ENCODE measurements at regions not wholly inside any gene's neighbourhood (a gene's known extent, or its start where the extent isn't known, plus 50 kb on each side); places are given as distances from the start of the nearest gene placed in this dataset.

DNA sequence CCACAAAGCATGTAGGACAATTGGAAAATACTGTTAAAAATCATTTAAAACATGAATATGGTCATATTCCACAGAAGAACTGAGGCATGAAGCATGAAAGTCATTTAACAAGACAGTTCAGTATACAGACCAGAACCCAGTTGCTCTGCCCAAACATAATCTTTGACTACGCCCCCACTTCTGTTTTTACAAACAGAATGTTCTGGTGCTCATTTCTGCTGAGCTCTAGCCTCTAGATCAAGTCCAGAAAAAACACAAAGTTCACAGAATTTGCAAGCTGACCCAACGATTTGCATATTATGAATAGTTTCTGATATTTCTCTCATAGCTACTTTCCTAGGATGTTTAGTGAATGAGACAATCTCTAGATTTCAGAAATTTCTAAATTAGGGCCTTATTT is 424.9 kb downstream of the PID1 start:
- no peaks in the 10 kb centered on the region for H3K36me3 Mint-ChIP-seq (ENCODE audit: low read depth)
- intact Hi-C loops (cut with micrococcal nuclease): no loop called here
- no peaks in the 10 kb centered on the region for H3K4me1 Mint-ChIP-seq (ENCODE audit: low read depth)
- H3K27me3 Mint-ChIP-seq (ENCODE audit: insufficient read depth): no peaks in the 10 kb centered on the region
- no peak overlapping the region for H3K4me3 Mint-ChIP-seq
- DNase-seq (ENCODE audit: low spot score): no peak
- no peak overlapping the region for H3K27ac Mint-ChIP-seq
- peaks cover 3% of the 10 kb centered on the region for H3K9me3 Mint-ChIP-seq

DNA sequence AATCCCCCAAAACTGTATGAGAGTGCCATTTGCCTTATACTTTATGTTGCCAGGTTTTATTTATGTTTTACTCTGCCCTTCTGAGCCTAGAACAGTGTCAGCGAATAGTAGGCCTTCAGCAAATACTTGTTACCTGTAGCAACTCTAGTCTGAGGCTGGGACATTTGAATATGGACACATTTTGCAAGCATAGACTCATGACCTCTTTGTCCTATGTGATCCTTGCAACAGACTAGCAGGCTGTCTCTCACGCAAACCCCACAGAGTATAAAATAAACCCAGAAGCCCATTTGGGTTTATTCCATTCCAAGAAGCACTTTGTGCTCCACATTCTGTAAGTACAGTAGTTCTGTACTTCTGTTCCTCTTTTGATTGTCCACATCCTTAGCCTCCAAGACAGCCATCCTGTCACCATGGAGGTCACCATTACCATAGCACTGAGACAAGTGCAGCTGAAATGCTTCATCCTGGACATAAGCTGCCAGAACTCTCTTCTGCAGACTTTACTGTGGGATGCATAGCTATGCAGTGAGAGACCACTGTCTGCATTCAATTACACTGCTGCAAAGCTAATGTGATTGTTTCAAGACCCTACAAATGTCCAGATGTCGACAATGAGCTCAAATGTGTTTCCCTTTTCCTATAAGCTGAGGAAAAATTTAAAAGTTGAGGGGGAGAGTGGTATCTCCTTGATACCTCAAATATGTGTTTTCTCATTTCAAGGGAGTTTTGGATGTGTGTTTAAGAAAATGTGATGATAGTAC is 425.7 kb downstream of the PID1 start:
- H3K36me3 Mint-ChIP-seq (ENCODE audit: low read depth): no peaks in the 10 kb centered on the region
- H3K4me3 Mint-ChIP-seq: no peak overlapping the region
- no peaks in the 10 kb centered on the region for H3K27me3 Mint-ChIP-seq (ENCODE audit: insufficient read depth)
- intact Hi-C loops (cut with micrococcal nuclease): no loop called here
- peaks cover 3% of the 10 kb centered on the region for H3K9me3 Mint-ChIP-seq
- H3K27ac Mint-ChIP-seq: no peak overlapping the region
- H3K4me1 Mint-ChIP-seq (ENCODE audit: low read depth): no peaks in the 10 kb centered on the region
- DNase-seq (ENCODE audit: low spot score): no peak

DNA sequence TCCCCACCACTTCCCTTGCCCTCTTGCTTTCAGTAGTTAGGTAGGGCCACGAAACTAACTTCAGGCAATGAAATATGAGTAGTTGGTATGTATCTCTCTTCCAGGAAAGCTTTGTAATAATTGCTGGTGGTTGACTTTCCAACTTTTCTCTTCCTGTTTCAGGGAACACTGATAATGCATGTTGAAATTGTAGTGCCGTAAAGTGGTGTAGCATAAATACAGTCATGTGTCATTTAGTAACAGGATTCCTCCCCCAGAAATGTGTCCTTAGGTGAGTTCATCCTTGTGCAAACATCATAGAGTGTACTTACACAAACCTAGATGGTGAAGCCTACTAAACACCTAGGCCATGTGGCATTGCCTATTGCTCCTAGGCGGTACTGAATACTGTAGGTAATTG is 429.2 kb downstream of the PID1 start:
- intact Hi-C loops (cut with micrococcal nuclease): no loop called here

DNA sequence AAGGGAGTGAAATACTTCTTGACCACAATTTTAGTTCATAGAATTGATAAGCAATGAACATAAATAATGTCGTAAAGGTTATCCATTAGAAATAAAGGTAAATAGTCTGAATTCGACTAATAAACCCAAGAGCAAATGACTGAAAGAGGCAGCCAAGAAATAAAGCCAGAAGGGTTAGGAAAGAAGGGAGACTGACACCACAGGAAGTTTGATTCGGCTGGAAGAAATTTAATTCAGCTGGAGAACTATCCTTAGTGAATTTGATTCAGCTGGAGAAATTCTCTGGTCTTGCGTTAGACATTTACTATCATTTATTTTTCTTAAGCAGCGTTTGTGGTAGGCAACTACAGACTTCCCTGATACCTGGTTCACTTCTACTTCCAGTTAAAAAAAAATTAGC is 429.6 kb downstream of the PID1 start:
- Mint-ChIP-seq H3K9me3 (no peaks in the 10 kb centered on the region), H3K27me3 (ENCODE audit: insufficient read depth) (no peaks in the 10 kb centered on the region), H3K4me1 (ENCODE audit: low read depth) (no peaks in the 10 kb centered on the region), H3K4me3 (no peak overlapping the region), H3K36me3 (ENCODE audit: low read depth) (no peaks in the 10 kb centered on the region), H3K27ac (no peak overlapping the region)
- DNase-seq (ENCODE audit: low spot score): no peak
- intact Hi-C loops (cut with micrococcal nuclease): no loop called here

More for the DNA sequence above, 429.2 kb downstream of the PID1 start:
- no peak overlapping the region for H3K27ac Mint-ChIP-seq
- no peaks in the 10 kb centered on the region for H3K4me1 Mint-ChIP-seq (ENCODE audit: low read depth)
- H3K27me3 Mint-ChIP-seq (ENCODE audit: insufficient read depth): no peaks in the 10 kb centered on the region
- H3K4me3 Mint-ChIP-seq: no peak overlapping the region
- H3K36me3 Mint-ChIP-seq (ENCODE audit: low read depth): no peaks in the 10 kb centered on the region
- no peak for DNase-seq (ENCODE audit: low spot score)
- H3K9me3 Mint-ChIP-seq: no peaks in the 10 kb centered on the region

DNA sequence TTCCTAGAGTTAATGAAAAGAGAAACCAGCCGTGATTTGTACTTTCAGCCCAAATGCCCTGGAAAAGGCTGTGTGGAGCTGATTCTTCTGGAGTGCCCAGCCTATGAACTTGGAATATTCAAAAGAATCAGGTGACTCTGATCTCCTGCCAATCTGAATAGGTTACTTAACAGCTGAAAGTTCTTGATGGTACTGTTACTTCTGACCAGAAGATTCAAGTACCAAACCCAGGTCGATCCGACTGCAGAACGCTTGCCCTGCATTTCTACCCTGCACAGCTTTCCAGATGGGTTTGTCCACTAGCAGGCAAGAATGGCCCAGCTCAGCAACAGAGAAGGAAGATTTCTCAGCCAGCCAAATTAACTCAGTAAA is 430.4 kb downstream of the PID1 start:
- Mint-ChIP-seq H3K27ac (no peak overlapping the region), H3K27me3 (ENCODE audit: insufficient read depth) (no peaks in the 10 kb centered on the region), H3K4me1 (ENCODE audit: low read depth) (no peaks in the 10 kb centered on the region), H3K9me3 (no peaks in the 10 kb centered on the region), H3K4me3 (no peak overlapping the region), H3K36me3 (ENCODE audit: low read depth) (no peaks in the 10 kb centered on the region)
- DNase-seq (ENCODE audit: low spot score): no peak
- intact Hi-C loops (cut with micrococcal nuclease): no loop called here

DNA sequence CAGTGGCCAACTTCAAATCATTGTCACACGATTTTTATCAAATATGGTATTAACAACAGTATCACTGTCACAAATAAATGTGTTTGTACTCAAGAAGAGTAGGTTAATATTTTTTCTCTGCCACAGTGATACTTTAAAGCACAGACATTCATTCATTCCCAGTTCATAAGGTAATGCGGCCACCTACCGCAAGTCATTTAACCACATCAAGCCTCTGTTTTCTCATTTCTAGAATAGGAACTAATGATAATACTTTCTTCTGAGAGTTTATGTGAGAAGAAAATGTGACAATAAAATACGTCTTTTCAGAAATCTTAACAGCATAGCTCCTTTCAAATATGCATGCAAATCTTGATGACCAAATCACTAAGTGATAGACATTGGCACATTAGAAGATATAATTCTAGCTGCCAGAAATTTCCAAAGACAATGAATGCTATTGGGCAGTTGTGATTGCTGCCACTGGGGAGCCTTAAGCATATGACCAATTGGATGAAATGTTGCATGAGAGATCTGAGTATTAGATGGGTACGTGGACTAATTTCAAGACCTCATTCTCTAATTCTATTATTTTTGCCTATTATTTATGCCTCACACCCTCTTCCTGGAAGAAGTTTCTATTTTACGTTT is 430.9 kb downstream of the PID1 start:
- Mint-ChIP-seq H3K27ac (no peak overlapping the region), H3K9me3 (no peaks in the 10 kb centered on the region), H3K36me3 (ENCODE audit: low read depth) (no peaks in the 10 kb centered on the region), H3K4me1 (ENCODE audit: low read depth) (no peaks in the 10 kb centered on the region), H3K4me3 (no peak overlapping the region), H3K27me3 (ENCODE audit: insufficient read depth) (no peaks in the 10 kb centered on the region)
- DNase-seq (ENCODE audit: low spot score): no peak
- intact Hi-C loops (cut with micrococcal nuclease): no loop called here

DNA sequence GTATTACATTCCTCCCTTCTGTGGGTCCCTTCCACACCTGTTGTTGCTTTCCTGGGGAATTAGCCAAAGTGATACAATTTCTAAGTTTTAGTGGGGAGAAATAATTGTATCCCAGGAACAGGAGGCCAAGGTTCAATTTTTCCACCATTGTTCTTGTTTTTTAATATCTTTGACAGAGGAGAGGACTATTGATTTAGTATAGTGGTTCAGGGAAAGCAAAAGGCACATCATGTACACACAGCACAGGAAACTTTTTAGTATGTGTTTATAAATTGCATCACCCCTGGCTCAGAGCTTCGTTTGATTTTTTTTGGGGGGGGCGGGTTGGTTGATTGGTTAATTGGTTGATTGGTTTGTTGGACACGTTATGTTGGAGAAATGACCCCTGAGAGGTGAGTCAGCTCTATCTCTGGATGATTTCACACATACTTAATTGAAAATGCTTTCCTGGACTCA is 431.6 kb downstream of the PID1 start:
- intact Hi-C loops (cut with micrococcal nuclease): no loop called here
- Mint-ChIP-seq H3K27ac (no peak overlapping the region), H3K36me3 (ENCODE audit: low read depth) (no peaks in the 10 kb centered on the region), H3K9me3 (no peaks in the 10 kb centered on the region), H3K4me3 (no peak overlapping the region), H3K27me3 (ENCODE audit: insufficient read depth) (no peaks in the 10 kb centered on the region), H3K4me1 (ENCODE audit: low read depth) (no peaks in the 10 kb centered on the region)
- no peak for DNase-seq (ENCODE audit: low spot score)

DNA sequence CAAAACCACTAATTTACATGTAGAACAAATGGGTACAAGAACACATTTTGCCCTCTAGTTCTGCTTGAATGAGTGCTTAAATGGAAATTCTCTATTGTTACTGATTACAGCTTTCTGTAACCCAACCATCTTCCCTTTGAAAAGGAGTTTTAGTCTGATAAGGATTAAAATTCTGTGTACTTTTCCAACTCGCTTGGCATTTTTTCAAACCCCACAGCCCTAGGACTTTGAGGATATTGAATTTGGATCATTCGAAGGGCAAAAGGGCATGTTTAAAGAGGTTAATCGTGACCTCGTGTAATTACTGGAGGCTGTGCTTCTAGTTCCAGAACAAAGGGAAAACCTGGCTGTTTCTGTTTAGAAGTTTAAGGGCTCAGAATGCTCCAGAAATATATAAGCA is 432.3 kb downstream of the PID1 start:
- DNase-seq (ENCODE audit: low spot score): no peak
- Mint-ChIP-seq H3K9me3 (no peaks in the 10 kb centered on the region), H3K27ac (no peak overlapping the region), H3K27me3 (ENCODE audit: insufficient read depth) (no peaks in the 10 kb centered on the region), H3K4me1 (ENCODE audit: low read depth) (no peaks in the 10 kb centered on the region), H3K4me3 (no peak overlapping the region), H3K36me3 (ENCODE audit: low read depth) (no peaks in the 10 kb centered on the region)
- intact Hi-C loops (cut with micrococcal nuclease): no loop called here

DNA sequence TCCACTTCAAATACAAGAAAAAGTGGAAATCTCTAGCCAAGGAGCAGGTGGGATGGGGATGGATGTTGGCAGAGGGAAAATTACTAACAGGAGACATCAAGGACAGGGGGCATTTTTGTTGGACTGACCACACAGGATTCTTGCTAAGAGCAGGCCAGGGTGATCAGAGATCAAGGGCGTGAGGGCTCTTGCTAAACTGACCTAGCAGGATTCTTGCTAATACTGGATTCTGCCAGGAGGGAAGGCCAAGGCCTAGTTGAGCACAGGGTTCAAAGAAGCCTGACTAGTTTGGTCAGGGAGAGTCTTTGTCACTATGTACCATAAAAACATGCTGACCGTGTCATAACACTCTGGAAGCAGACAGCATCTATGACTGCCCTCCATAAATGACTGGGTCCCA is 442.7 kb downstream of the PID1 start:
- H3K9me3 Mint-ChIP-seq: peaks cover 14% of the 10 kb centered on the region
- no peak overlapping the region for H3K4me3 Mint-ChIP-seq
- H3K4me1 Mint-ChIP-seq (ENCODE audit: low read depth): no peaks in the 10 kb centered on the region
- no peak overlapping the region for H3K27ac Mint-ChIP-seq
- no peaks in the 10 kb centered on the region for H3K27me3 Mint-ChIP-seq (ENCODE audit: insufficient read depth)
- no peaks in the 10 kb centered on the region for H3K36me3 Mint-ChIP-seq (ENCODE audit: low read depth)
- intact Hi-C loops (cut with micrococcal nuclease): no loop called here
- DNase-seq (ENCODE audit: low spot score): no peak

DNA sequence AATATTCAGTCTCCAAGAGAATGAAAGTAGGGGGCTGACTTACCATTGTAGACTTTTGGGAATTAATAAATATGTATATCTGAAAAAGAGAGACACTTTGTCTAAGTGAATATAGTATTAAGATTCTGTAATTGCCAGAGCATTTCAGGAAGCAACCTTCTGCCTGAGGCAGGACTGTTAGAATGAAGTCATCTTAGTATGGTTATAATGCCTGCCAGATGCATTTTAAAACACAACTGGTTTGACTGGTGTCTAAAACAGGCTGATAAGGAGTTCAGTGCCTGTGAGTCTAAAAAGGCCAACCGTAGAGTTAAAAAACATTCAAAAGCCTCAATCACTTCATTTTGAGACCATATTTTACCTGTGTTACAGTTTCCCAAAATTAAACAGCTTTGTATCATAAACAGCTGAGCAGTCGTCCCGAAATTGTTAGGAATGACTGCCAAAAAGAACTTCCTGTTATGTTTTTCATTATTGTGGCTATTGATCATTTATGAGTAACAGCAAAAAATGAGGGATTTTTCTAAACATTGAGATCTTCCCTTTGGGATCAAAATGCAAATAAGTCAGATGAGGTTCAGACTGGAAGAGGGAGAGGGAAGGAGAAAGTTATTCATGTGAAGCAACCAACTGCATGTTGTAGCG is 443.9 kb downstream of the PID1 start:
- H3K4me3 Mint-ChIP-seq: no peak overlapping the region
- DNase-seq (ENCODE audit: low spot score): no peak
- intact Hi-C loops (cut with micrococcal nuclease): no loop called here

DNA sequence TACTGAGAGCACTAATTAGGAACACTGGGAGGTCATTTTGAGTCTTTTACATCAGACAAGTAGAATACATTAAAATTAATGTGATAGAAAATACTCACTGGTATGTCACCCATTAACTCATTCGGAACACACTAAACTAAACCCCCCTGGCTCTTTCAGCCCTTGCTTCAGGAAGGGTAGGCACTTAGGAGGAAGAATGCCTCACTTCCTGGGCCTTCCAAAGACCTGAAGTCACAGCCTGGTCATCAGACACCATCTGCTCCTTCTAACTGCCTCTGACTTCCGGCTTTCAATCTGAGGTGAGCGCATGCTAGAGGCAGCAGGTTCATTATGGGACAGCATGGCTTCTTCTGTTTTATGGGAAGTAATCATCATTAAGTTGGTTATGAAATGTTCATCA is 451.4 kb downstream of the PID1 start:
- H3K27ac Mint-ChIP-seq: no peak overlapping the region
- no peak overlapping the region for H3K4me3 Mint-ChIP-seq
- H3K36me3 Mint-ChIP-seq (ENCODE audit: low read depth): no peaks in the 10 kb centered on the region
- H3K4me1 Mint-ChIP-seq (ENCODE audit: low read depth): no peaks in the 10 kb centered on the region
- no peak for DNase-seq (ENCODE audit: low spot score)
- intact Hi-C loops (cut with micrococcal nuclease): no loop called here
- H3K9me3 Mint-ChIP-seq: peaks cover 4% of the 10 kb centered on the region
- H3K27me3 Mint-ChIP-seq (ENCODE audit: insufficient read depth): no peaks in the 10 kb centered on the region

More for the DNA sequence above, 443.9 kb downstream of the PID1 start:
- H3K9me3 Mint-ChIP-seq: peaks cover 14% of the 10 kb centered on the region
- H3K4me1 Mint-ChIP-seq (ENCODE audit: low read depth): no peaks in the 10 kb centered on the region
- no peaks in the 10 kb centered on the region for H3K36me3 Mint-ChIP-seq (ENCODE audit: low read depth)
- no peak overlapping the region for H3K27ac Mint-ChIP-seq
- H3K27me3 Mint-ChIP-seq (ENCODE audit: insufficient read depth): no peaks in the 10 kb centered on the region

DNA sequence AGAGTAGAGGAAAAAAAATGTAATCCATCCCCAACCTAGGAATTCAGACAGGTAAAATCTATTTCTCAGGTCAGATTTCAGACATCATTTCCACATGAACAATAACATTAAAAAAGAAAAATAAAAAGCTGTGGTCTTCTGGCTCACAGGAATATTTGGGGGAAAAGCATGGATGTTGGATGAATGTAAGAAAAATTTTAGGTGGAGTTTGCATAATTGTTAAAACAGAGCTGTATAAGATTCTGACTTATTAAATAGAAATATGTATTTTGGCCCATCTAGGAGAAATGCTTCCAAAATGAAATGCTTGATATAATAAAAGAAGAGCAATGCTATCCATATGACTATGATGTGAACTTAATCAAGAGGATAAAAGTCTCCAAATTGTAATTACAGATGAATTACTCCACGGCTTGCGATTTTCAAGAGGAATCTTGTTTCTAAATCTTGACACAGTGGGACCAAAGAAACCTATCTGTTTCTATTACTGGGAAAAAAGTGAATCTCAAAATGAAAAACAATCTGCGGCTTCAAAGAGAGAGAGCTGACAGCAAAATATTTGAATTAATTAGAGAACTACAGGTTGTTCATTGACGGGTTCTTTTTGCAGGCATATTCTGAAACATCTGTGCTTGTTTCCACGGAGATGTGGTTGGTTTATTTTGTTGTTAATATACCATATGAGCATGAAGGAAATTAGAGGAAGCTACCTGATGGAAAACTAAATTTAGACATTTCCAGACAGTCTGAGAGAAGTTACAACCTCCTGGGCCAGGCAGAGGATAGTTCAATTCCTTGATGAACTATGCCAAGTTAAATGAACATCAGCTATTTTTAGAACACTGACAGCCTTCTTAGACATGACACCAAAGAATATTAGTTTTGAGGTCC is 468.7 kb downstream of the PID1 start:
- intact Hi-C loops (cut with micrococcal nuclease): no loop called here
- H3K27me3 Mint-ChIP-seq (ENCODE audit: insufficient read depth): no peaks in the 10 kb centered on the region
- H3K36me3 Mint-ChIP-seq (ENCODE audit: low read depth): no peaks in the 10 kb centered on the region
- no peaks in the 10 kb centered on the region for H3K9me3 Mint-ChIP-seq
- H3K4me1 Mint-ChIP-seq (ENCODE audit: low read depth): no peaks in the 10 kb centered on the region
- H3K4me3 Mint-ChIP-seq: no peak overlapping the region
- no peak overlapping the region for H3K27ac Mint-ChIP-seq
- no peak for DNase-seq (ENCODE audit: low spot score)

DNA sequence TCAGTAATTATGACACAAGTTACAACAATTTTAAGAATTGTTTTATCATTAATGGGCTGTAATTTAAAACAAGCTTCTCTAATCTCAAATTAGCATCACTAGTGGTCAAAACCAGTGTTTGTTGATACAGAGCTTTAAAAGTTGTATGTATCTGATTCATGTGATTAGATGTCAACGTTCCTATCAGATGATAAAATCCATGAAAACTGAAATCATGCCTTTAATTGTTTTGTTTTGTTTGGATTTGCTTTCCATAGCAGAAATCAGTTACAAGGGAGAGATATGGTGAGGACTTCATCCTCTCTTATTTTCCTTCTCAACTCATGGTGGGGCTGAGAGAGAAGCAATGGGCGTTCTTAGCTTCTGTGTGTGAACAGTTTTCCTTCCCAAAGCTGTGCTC is 469.6 kb downstream of the PID1 start:
- Mint-ChIP-seq H3K4me1 (ENCODE audit: low read depth) (no peaks in the 10 kb centered on the region), H3K27me3 (ENCODE audit: insufficient read depth) (no peaks in the 10 kb centered on the region), H3K36me3 (ENCODE audit: low read depth) (no peaks in the 10 kb centered on the region), H3K27ac (no peak overlapping the region), H3K4me3 (no peak overlapping the region), H3K9me3 (peaks cover 4% of the 10 kb centered on the region)
- intact Hi-C loops (cut with micrococcal nuclease): no loop called here
- no peak for DNase-seq (ENCODE audit: low spot score)
